Testis (tissue), 2 donors: ENCODE measurements at regions not wholly inside any gene's neighbourhood (a gene's known extent, or its start where the extent isn't known, plus 50 kb on each side); places are given as distances from the start of the nearest gene placed in this dataset.
"Not testable (repeated sequence)": the region's sequence is repeated elsewhere in the genome, so short reads cannot be mapped to it uniquely, and the experiment has no call there.

Source experiments
- DNase-seq: peaks from one replicate; pipeline ENCODE4 v3.0.0-alpha.2; 2019
- H3K27ac ChIP-seq, 2 donors: fragments of 200-600 bp; sonication (generic); one replicate each; pipeline ENCODE4 v1.5.1; 2019
- H3K27me3 ChIP-seq: fragments of 200-600 bp; sonication (generic); one replicate; pipeline ENCODE4 v1.5.1; 2019
- H3K36me3 ChIP-seq: fragments of 200-600 bp; sonication (generic); one replicate; pipeline ENCODE4 v1.5.1; 2017; ENCODE audit warnings: low read depth; ENCODE audit errors: missing control alignments
- H3K4me1 ChIP-seq: fragments of 200-600 bp; sonication (generic); one replicate; pipeline ENCODE4 v1.5.1; 2019
- H3K4me3 ChIP-seq, 2 donors: fragments of 200-600 bp; sonication (generic); one replicate each; pipeline ENCODE4 v1.5.1; 2017 to 2019
- H3K9me3 ChIP-seq: fragments of 200-600 bp; sonication (generic); one replicate; pipeline ENCODE4 v1.5.1; 2017
- POLR2A ChIP-seq: fragments of 450-650 bp; IDR thresholded peaks from one replicate; pipeline ENCODE4 v1.6.1; 2017; ENCODE audit warnings: antibody characterized with exemption, mild to moderate bottlenecking, moderate library complexity
- WGBS, 2 donors: methylation state at CpG; one replicate each; pipeline ENCODE4 v1.1.5; 2018; 5-methylcytosine and 5-hydroxymethylcytosine counted together
- intact Hi-C: fragments of 100-400 bp; cut with DNase I; formaldehyde crosslinking; loops from one replicate; pipeline ENCODE4 v1.15.1; 2023; ENCODE audit warnings: low total_unique reads
- TF ChIP-seq, protein P1 (sequence below), 3 experiments: fragments of 450-650 bp in 2 of 3; fragments of 200-600 bp in 1 of 3; sonication (generic) in 1 of 3; IDR thresholded peaks; one replicate each; pipeline ENCODE4 v1.5.1; 2016 to 2019; ENCODE audit warnings: antibody characterized with exemption in 3 of 3, mild to moderate bottlenecking in 2 of 3, moderate library complexity in 1 of 3

DNA sequence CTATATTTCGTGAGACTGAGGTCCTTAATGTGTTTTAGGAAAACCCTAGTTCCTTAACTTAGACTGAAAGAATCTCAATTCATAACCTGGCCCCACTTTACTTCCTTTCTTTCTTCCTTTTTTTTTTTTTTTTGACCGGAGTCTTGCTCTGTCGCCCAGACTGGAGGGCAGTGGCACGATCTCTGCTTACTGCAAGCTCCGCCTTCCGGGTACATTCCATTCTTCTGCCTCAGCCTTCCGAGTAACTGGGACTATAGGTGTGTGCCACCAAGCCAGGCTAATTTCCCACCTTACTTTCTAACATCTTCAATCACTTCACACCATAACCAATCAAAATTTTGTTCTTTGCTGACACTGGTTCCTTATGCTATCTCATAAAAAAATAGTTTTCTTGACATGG lies 2097.0 kb downstream of the PCDH9 start:
- DNase-seq = no peak
- no peak overlapping the region for H3K4me3 ChIP-seq
- H3K36me3 ChIP-seq = no peaks in the 10 kb centered on the region
- 72 to 83% methylated on average over 7 of the region's 7 CpGs for WGBS, 2 donors
- H3K27me3 ChIP-seq = no peaks in the 10 kb centered on the region
- intact Hi-C loops = no loop called here
- no peak overlapping the region for H3K27ac ChIP-seq
- TF ChIP-seq, protein P1, sequence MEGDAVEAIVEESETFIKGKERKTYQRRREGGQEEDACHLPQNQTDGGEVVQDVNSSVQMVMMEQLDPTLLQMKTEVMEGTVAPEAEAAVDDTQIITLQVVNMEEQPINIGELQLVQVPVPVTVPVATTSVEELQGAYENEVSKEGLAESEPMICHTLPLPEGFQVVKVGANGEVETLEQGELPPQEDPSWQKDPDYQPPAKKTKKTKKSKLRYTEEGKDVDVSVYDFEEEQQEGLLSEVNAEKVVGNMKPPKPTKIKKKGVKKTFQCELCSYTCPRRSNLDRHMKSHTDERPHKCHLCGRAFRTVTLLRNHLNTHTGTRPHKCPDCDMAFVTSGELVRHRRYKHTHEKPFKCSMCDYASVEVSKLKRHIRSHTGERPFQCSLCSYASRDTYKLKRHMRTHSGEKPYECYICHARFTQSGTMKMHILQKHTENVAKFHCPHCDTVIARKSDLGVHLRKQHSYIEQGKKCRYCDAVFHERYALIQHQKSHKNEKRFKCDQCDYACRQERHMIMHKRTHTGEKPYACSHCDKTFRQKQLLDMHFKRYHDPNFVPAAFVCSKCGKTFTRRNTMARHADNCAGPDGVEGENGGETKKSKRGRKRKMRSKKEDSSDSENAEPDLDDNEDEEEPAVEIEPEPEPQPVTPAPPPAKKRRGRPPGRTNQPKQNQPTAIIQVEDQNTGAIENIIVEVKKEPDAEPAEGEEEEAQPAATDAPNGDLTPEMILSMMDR (IDR thresholded peaks at IDR 0.05) = no peak
- no peak for TF ChIP-seq POLR2A
- no peaks in the 10 kb centered on the region for H3K9me3 ChIP-seq
- H3K4me1 ChIP-seq = no peaks in the 10 kb centered on the region

DNA sequence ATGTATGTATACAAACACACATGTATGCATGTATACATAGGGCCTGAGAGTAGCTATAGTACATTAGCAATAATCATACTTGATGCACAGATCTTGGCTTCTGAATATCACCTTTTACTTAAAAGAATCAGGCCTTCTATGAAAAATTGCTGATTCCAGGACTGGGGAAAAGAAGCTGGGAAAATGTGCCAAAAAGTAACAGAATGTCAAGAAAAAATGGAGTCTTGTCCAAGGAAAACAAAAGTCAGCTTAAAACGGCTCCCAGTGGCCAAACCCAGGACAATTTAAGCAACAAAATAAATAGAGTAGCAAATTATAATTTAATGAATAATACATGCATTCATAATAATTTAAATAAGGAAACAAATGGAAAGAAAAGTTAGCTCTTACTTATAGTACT lies 2104.9 kb downstream of the PCDH9 start:
- no peak for DNase-seq
- Histone ChIP-seq H3K36me3 (no peaks in the 10 kb centered on the region), H3K27me3 (no peaks in the 10 kb centered on the region), H3K9me3 (no peaks in the 10 kb centered on the region), H3K4me3 (no peak overlapping the region), H3K27ac (no peak overlapping the region), H3K4me1 (no peaks in the 10 kb centered on the region)
- intact Hi-C loops = no loop called here
- TF ChIP-seq POLR2A = no peak
- TF ChIP-seq, protein P1 (IDR thresholded peaks at IDR 0.05) = no peak
- WGBS, 2 donors = 36 to 43% methylated on average over 1 of the region's 1 CpG

DNA sequence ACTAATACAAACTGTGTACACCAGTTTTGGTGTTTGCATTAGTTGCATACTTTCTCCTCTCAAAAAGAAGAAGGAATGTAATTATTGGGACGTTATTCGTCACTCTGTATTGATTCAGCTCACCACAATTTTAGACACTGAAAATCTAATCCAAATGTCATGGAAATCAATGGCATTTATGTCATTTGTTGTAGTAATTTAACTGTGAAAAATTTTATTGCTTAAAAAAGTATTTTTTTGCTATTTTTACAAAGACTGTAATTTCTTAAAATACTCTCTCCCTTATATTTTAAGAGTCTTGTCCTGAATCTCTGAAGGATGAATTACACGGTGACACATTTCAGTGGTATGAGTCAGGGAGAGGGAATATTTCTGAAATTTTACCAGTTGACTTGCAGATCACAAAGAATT lies 2117.6 kb downstream of the PCDH9 start:
- no peak for DNase-seq
- intact Hi-C loops = no loop called here
- no peaks in the 10 kb centered on the region for H3K27me3 ChIP-seq
- H3K4me3 ChIP-seq = no peak overlapping the region
- TF ChIP-seq, protein P1 (IDR thresholded peaks at IDR 0.05) = no peak
- TF ChIP-seq POLR2A = no peak
- 88% methylated on average over 3 of the region's 3 CpGs for WGBS, 2 donors
- no peaks in the 10 kb centered on the region for H3K36me3 ChIP-seq
- H3K4me1 ChIP-seq = no peaks in the 10 kb centered on the region
- H3K27ac ChIP-seq = no peak overlapping the region
- H3K9me3 ChIP-seq = no peaks in the 10 kb centered on the region

DNA sequence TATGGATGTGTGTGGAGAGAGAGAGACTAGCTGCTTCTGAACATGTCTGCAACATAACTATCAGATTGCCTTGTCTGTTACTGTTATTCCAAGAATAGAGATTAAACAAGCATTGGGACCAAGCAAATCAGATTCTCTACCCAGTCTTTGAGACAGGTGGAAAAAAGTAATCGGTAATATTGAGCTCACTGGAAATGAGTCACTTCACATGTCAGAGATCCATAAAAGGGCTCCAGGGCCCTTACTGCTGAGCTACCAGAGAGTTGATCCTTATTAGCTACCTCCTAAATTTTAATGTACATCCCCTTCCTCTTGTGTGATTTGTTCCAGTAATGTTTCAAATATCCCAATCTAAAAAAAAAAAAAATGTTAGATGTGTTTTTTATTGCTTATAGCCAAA lies 2118.0 kb downstream of the PCDH9 start:
- Histone ChIP-seq H3K4me1 (no peaks in the 10 kb centered on the region), H3K9me3 (no peaks in the 10 kb centered on the region), H3K36me3 (no peaks in the 10 kb centered on the region), H3K4me3 (no peak overlapping the region), H3K27me3 (no peaks in the 10 kb centered on the region), H3K27ac (no peak overlapping the region)
- intact Hi-C loops = no loop called here
- TF ChIP-seq, protein P1 (IDR thresholded peaks at IDR 0.05) = no peak
- TF ChIP-seq POLR2A = no peak
- no peak for DNase-seq
- 94 to 100% methylated on average over 1 of the region's 1 CpG for WGBS, 2 donors

DNA sequence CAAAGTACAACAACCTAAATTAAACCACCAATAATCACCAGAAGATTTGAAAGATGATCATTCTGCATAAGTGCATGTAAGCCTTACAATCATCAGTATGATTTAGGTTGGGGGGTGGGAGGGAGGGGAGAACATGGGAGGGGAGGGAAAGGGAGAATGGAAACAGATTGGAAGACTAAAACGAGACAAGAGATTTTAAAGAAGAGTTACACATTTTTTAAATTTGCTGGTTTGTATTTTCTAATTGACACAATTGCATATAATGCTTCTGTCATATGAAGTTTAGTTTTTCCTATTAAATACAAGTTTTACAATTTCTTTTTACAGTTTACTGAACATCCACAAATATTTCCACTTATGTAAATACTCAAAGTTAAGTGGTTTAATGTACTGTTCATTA lies 2118.9 kb downstream of the PCDH9 start:
- no peak overlapping the region for H3K4me3 ChIP-seq
- H3K27me3 ChIP-seq = no peaks in the 10 kb centered on the region
- no peaks in the 10 kb centered on the region for H3K36me3 ChIP-seq
- WGBS, 2 donors = 53 to 69% methylated on average over 1 of the region's 1 CpG
- H3K4me1 ChIP-seq = no peaks in the 10 kb centered on the region
- TF ChIP-seq, protein P1 (IDR thresholded peaks at IDR 0.05) = no peak
- no peak for TF ChIP-seq POLR2A
- H3K27ac ChIP-seq = no peak overlapping the region
- no peak for DNase-seq
- intact Hi-C loops = no loop called here
- H3K9me3 ChIP-seq = no peaks in the 10 kb centered on the region

DNA sequence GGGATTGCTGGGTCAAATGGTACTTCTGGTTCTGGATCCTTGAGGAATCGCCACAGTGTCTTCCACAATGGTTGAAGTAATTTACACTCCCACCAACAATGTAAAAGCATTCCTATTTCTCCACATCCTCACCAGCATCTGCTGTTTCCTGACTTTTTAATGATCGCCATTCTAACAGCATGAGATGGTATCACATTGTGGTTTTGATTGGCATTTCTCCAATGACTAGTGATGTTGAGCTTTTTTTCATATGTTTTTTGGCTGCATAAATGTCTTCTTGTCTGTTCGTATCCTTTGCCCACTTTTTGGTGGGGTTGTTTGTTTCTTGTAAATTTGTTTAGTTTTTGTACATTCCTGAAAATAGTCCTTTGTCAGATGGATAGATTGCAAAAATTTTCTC lies 2125.7 kb downstream of the PCDH9 start:
- H3K4me1 ChIP-seq, H3K36me3 ChIP-seq, H3K27me3 ChIP-seq, H3K4me3 ChIP-seq, DNase-seq, intact Hi-C loops, H3K9me3 ChIP-seq, H3K27ac ChIP-seq: not testable (repeated sequence)
- 83% methylated on average over 3 of the region's 3 CpGs for WGBS, 2 donors
